GM19395 (cell line): ENCODE measurements at regions not wholly inside any gene's neighbourhood (a gene's known extent, or its start where the extent isn't known, plus 50 kb on each side); places are given as distances from the start of the nearest gene placed in this dataset.
"Not testable (repeated sequence)": the region's sequence is repeated elsewhere in the genome, so short reads cannot be mapped to it uniquely, and the experiment has no call there.

Source experiments
- ATAC-seq: cut with Tn5 transposase; IDR thresholded peaks from one replicate; pipeline ENCODE4 v1.9.1; 2021; ENCODE audit warnings: mild to moderate bottlenecking, moderate library complexity; ENCODE audit not compliant: unreplicated experiment

DNA sequence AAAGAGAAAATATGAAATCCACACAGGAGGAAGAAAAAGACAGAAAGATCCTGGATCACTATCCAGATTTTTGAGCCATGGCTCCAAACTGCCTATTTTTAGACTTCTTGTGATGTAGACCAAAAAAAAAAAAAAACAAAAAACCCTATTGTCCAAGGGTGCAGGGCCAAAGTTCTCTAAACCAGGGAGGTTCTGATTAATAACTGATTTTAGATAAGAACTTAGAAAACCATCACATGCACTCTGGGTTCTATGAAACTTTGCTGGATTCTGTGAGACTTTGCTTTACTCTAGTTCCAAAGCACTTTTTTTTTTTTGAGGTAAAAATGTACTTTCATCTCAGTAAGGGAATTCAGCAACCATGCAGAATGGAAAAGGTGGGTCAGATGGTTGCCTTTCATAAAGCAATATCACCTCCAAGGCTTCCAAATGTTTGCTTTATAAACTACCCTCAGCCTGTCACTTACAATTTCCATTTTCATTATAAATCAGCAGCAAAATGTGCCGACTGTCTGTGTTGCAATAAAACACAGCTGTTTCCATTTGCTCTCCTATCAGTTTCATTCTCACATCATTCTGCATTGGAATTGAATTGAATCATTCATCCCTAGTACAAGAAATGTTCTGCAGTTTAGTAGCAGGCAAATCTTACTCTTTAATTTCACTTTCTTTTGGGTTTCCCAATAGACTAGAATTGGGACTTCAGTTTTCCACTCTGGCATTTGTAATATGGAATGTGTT, 1584.3 kb upstream of the RAG2 start:
- no peak for ATAC-seq

DNA sequence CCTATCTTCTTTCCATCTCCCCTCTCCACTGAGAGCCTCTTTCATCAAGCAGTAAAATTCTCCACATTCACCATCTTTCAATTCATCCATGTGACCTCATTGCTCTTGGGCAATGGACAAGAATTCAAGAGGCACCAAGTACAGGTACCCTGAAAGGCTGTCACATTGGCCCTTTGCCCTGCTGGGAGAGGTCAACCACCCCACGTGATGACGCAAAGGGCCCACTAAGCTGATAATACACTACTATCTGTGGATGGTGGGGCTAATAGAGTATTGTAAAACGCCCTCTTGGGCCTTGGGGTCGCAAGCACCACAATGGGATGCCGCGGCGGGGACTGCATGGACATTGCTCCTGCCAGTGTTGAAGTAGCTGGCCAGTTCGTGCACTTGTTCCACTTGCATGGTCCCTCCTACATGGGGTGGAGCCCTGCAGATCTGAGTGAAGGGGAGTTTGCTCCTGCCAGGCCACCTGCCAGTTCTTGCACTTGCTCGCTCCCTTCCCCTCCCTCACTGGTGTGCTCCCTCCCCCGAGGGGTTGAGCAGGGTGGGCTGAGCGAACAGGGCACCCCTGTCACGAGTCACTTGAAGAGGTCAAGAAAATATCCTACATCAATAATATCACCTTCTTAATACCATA, 1578.8 kb upstream of the RAG2 start:
- no peak for ATAC-seq

DNA sequence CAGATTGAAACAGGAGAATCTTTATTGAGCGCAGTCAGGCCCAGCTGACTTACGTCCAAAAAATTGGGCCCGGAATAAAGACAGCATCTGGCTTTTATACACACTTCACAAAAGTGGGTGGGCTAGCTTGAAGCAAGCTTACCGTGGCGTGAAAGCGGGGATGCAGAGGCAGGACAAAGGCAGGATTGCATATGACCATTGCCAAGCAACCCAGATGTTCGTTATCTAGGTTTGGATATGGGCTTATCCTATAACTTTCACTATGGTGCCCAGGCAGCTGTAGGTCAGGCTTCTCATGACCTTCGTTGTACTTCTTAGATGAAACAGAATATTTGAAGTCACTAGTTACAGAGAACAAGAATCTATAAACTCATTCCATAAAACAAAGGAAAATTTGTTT, 1575.6 kb upstream of the RAG2 start:
- no peak for ATAC-seq

DNA sequence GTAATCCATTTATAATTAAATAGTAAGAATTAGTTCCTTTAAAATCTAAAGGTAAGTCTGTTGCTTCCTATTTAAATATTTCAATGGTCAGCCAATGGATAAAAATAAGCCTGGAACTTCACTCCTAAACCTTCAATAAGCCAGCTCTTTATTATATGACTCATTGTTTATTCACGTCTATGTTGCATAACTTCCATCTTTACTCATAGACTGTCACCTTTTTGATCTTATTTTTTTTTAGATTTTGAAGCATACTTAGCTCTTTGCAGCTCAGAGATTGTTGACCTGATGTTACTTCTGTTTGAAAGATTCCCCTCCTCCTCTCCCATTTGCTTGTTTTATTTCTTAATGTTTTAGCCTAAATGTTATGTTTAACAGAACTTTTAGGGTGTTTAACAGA, 1571.2 kb upstream of the RAG2 start:
- ATAC-seq: no peak

DNA sequence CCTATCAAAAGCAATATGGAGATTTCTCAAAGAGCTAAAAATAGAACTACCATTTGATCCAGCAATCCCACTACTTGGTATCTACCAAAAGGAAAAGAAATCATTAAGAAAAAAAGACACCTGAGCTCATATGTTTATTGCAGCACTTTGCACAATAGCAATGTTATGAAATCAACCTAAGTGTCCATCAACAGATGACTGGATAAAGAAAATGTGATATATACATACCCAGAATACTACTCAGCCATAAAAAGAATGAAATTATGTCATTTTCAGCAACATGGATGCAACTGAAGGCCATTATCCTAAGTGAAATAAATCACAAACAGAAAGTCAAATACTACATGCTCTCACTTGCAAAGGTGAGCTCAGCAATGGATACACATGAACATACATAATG, 1565.5 kb upstream of the RAG2 start:
- no peak for ATAC-seq

DNA sequence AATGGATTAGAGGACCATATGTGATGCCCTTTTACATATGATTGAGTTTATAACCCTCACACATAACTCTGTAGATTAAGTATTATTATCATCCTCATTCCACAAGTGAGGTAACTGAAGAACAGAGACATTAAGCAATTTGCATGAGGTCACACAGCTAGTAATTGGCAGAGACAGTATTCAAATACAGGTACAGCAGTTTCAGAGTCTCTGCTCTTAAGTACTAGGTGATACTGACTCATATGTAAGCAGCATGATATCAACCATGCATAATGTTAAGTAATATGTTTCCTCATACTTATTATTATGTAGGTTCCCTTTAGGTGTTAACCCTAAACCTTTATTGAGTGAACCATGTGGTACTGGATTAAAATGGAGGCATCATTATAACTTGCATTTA, 1562.4 kb upstream of the RAG2 start:
- no peak for ATAC-seq

DNA sequence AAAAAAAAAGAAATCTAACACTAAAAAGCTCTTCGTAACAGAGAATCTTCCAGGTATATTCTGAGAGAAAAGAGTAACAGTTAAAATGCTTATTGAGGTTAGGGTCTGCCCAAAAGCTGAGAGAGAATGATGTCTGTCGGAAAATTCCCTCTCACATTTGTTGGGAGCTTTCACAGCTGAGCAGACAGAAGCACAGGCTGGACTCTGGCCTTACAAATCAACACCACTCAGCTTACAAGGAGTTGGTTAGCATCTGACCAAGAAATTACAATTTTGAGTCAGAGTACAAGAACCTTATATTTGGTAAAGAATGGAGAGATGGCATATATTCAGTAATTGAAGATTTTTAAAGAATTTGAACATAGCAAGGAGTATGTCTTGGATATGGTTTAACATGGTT, 1561.0 kb upstream of the RAG2 start:
- ATAC-seq: no peak

DNA sequence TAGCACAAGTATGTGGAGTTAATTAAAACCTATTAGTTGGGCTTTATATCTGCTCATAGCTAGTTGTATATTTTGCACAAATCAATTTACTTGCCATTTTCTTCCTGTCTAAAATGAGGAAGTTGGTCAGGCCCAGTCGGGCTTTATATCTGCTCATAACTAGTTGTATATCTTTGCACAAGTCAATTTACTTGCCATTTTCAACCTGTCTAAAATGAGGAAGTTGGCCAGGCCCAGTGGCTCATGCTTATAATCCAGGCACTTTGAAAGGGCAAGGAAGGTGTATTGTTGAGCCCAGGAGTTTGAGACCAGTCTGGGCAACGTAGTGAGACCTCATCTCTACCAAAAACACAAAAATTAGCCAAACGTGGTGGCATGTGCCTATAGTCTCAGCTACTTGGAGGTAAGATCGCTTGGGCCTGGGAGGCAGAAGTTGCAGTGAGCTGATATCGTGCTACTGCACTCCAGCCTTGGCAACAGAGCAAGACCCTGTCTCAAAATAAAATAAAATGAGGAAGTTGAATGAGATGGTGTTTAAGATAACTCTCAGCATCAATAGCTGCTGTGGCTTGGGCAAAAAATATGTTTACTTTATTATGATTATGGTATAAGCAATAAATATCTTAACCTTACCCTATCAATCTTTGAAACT, 1558.6 kb upstream of the RAG2 start:
- ATAC-seq: no peak

DNA sequence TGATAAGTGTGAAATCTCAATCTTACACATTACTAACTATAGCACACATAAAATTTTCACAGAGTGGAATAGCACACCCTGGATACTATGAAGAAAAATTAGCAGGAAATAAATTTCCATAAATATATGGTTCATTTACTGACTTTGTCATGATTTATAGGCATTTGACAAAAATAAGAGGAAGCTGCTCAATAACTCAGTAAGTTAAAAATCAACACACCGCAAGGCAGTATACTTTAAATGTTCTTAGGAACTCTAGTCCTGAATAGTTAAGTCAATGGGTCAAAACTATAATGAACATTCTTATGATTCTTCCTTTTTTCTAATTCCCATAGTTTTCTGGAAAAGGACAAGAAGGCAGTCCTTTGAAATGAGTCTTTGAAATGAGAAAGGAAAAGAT, 1557.8 kb upstream of the RAG2 start:
- no peak for ATAC-seq

DNA sequence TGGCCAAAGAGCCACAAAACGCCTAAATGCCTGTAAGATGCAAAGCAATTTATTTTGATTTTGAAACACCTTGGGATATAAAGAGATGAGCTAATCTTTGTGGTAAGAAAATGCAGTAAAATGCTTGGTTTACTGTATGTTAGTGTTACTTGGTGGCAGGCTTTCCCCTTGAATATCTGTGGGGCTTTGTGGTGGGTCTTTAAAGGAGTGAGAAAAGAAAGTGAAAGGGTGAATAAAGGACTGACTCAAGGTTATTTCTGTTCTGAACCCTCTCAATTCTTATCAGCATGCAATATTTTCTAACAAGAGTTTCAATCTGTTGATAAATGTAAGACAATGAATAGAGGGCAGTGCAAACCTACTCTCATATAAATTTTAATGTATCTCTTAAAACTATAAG, 1555.9 kb upstream of the RAG2 start:
- no peak for ATAC-seq

DNA sequence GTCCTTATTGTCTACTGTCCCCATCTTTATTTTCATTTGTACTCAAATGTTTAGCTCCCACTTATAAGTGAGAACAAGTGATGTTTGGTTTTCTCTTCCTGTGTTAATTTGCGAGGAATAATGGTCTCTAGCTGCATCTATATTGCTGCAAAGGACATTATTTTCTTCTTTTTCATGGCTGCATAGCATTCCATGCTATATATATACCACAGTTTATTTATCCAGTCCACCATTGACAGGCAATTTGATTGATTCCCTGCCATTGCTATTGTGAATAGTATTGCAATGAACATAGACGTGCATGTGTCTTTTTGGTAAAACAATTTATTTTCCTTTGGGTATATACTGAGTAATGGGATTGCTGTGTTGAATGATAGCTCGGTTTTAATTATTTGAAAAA, 1545.8 kb upstream of the RAG2 start:
- no peak for ATAC-seq

DNA sequence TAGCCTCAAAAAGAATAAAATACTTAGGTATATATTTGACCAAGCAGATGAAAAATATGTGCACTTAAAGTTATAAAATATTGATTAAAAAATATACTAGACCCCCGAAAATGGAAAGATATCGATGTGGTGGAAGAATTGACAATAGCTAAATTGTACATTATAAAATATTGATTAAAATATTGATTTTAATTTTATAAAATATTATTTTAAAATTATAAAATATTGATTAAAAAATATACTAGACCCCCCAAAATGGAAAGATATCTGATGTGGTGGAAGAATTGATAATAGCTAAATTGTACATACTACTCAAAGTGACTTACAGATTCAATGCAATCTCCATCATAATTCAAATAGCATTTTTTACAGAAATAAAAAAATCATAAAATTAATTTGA, 1540.9 kb upstream of the RAG2 start:
- no peak for ATAC-seq

DNA sequence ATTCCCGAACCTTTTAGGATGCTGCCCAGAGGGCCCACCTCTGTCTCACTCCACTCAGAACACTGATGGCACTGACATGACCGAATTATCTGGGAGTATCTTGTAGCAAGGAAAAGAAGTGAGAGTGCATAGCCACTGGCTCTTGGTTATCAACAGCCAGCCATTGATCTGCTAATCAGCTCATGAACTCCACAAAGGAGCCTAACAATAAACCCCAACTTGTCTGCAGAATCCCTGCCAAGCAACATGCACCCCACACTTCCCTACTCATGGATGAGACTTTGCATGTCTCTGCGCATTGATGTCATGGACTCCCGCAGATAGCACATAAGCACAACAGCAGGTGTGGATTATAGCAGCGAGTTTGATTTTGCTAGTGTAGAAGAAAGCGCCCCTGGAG, 1538.9 kb upstream of the RAG2 start:
- ATAC-seq: no peak

DNA sequence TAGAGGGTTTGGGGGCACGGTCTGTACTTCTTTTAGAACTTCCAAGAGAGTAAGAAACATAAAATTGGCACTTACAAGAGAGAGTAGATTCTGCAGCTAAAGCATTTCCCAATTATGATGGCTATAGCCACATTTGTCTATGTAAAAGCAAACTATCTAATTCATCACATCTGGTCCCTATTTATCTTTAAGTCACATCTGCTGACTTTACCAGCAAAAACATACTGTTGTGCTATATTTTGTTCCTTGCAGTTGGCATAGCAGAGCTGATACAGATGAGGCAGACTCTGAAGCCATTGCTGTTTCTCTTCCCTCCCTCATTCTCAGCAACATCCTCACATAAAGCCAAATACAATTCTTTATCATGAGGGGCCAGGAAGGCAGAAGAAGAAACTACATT, 1533.5 kb upstream of the RAG2 start:
- no peak for ATAC-seq

DNA sequence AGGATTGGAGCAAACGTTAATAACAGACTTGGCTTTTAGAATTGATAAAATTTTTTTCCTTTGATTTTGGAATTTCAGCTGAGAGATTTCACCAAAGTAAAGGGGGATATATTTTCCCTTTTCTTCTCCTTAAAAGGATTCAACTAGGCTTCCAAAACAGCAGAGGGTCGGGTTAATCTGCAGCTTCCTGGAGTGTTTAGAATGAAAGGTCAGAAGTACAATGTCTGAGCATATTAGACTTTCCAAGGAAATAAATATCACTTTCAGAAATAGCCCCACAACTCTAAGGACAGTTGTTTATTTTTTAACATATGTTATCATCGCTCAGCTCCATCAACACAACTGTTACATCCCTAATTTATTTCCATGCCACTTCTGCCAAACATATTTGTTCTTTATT, 1532.9 kb upstream of the RAG2 start:
- no peak for ATAC-seq

DNA sequence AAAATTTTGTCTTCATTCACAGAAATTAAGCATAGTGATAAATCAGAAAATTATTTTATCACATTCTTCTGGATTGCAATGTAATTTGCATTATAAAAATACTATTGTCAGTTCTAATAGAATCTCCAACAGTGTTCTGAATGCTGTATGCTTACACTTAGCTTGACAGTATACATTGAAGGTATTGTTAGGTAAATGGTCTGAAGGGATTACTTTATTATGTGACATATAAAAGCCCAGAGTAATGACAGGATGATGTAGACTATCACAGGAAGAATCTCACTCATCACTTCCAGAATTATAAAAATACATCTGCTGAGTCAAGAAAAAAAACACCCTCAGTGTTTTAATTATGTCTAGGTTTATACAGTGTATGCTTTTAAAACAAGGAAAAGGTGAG, 1532.5 kb upstream of the RAG2 start:
- ATAC-seq: no peak

DNA sequence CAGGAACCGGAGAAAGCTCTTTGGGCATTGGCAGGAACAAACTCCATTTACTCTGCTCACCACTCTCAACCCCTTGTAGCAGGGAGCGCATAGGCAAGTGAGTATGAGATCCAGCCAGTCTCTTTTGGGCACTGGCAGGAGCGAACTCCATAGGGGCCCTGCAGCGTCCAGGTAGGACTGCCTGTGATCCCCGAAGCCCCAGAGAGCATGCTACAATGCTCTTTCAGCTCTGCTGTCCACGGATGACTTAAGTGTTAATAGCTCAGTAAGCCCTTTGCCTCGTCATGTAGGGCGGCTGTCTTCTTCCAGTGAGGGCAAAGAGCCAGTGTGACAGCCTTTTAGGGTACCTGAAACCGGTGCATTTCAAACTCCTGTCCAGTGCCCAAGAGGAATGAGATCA, 1525.6 kb upstream of the RAG2 start:
- ATAC-seq: no peak

DNA sequence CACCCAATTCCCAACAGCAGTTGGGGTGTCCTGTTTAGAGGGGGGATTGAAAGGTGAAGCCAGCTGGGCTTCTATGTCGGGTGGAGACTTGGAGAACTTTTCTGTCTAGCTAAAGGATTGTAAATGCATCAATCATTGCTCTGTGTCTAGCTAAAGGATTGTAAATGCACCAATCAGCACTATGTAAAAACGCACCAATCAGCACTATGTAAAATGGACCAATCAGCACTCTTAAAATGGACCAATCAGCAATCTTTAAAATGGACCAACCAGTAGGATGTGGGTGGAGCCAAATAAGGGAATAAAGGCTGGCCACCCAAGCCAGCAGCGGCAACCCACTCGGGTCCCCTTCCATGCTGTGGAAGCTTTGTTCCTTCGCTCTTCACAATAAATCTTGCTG, 1518.6 kb upstream of the RAG2 start:
- ATAC-seq: not testable (repeated sequence)

DNA sequence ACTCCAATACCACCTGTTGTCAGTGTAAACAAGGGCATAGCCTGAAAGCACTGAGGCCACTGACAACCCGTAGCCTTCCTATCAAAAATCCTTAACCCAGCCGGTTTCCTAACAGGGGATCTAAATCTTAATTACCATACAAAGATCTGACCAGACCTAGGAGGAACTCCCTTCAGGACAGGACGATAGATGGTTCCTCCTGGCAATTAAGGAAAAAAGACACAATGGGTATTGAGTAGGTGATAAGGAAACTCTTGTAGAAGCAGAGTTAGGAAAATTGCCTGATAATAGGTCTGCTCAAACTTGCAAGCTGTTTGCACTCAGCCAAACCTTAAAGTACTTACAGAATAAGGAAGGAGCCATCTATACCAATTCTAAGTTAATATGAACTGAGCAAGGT, 1517.3 kb upstream of the RAG2 start:
- ATAC-seq: not testable (repeated sequence)

DNA sequence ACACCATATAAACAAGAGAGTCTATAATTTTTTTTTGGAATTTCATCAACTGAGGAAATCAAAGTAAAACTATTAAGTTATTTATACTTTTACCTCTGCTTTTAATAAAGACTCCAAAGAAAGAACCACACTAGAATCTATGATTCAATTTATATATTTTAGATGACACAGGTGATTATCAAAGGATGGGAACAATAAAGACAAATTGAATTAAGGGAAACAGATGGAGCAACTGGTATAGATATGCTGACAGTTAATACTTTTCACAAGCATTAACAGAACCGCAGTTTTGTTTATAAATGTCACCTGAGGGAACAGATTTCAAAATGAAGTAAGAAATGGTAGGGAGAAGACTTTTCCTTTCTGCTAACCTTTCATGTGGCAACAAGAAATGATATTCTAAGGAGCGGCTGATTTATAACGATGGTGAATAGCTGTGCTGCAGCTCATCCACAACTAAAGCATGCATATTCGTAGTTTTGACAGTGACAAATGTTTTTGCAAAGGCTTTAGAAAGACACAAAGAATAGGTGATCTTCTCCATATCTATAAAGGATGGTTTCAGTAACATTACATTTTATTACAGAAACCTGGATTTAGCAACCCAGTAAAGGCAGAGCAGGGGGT, 1502.9 kb upstream of the RAG2 start:
- no peak for ATAC-seq

DNA sequence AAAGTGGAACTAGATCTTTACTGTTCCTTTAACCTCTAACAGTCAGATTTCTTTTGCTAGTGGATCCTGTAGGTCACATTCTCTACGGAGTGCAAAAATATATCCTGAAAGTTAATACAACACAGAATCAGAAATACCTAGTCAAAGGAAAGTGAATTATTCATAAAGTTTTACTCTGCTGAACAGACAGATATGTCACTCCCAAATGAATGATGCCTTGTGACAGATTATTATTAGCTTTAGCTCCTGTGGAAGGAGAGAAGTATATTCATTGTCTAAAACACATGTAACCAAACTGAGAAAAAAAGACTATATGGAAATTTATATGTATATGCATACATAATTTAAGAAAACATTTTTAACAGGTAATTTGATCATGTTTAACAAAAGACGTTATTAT, 1497.2 kb upstream of the RAG2 start:
- ATAC-seq: no peak

DNA sequence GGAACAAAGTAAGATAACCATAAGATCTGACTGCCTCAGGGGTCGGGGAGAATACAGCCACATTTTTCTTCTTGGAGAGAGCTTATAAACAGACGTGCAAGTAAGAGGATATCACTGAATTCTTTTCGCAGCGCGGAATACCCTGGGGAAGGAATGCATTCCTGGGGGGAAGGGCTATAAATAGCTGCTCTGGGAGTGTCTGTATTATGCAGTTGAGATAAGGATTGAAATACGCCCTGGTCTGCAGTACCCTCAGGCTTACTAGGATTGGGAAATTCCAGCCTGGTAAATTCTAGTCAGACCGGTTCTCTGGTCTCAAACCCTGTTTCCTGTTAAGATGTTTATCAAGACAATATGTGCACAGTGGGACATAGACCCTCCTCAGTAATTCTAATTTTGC, 1491.7 kb upstream of the RAG2 start:
- ATAC-seq: no peak
